OCI-LY1 (cell line): ENCODE measurements at regions not wholly inside any gene's neighbourhood (a gene's known extent, or its start where the extent isn't known, plus 50 kb on each side); places are given as distances from the start of the nearest gene placed in this dataset.

Source experiments
- H2AFZ ChIP-seq: fragments of 200-600 bp; sonication (generic), shearing (Covaris generic); 2 replicates; pipeline ENCODE4 v1.6.0; 2014; ENCODE audit warnings: antibody characterized with exemption, mild to moderate bottlenecking, low read length
- H3F3A ChIP-seq: fragments of 200-600 bp; sonication (generic), shearing (Covaris generic); 2 replicates; pipeline ENCODE4 v1.6.0; 2014; ENCODE audit warnings: mild to moderate bottlenecking, antibody characterized with exemption, low read length, moderate library complexity; ENCODE audit not compliant: insufficient read depth
- H3K27ac ChIP-seq: fragments of 200-600 bp; sonication (generic); 2 replicates; pipeline ENCODE4 v1.5.1; 2014; ENCODE audit warnings: low read length, mixed run types, mild to moderate bottlenecking, low read depth; ENCODE audit not compliant: poor library complexity, severe bottlenecking
- H3K27me3 ChIP-seq: fragments of 200-600 bp; sonication (generic); 2 replicates; pipeline ENCODE4 v1.6.0; 2014; ENCODE audit warnings: antibody characterized with exemption, mild to moderate bottlenecking, low read length, moderate library complexity; ENCODE audit not compliant: insufficient read depth
- H3K36me3 ChIP-seq: fragments of 200-600 bp; sonication (generic); 2 replicates; pipeline ENCODE4 v1.6.1; 2014; ENCODE audit warnings: mild to moderate bottlenecking, antibody characterized with exemption, low read length, moderate library complexity, mixed read lengths; ENCODE audit not compliant: insufficient read depth
- H3K4me1 ChIP-seq: fragments of 200-600 bp; sonication (generic); 2 replicates; pipeline ENCODE4 v1.5.1; 2014; ENCODE audit warnings: mild to moderate bottlenecking, low read length, moderate library complexity; ENCODE audit not compliant: insufficient read depth, severe bottlenecking
- H3K4me2 ChIP-seq: fragments of 200-600 bp; sonication (generic), shearing (Covaris generic); 2 replicates; pipeline ENCODE4 v1.6.1; 2014; ENCODE audit warnings: low read length
- H3K4me3 ChIP-seq: fragments of 200-600 bp; sonication (generic); 2 replicates; pipeline ENCODE4 v1.5.1; 2014; ENCODE audit warnings: low read length, low read depth, mild to moderate bottlenecking, mixed read lengths; ENCODE audit not compliant: poor library complexity, severe bottlenecking
- H3K79me2 ChIP-seq: fragments of 200-600 bp; shearing (Covaris generic); 2 replicates; pipeline ENCODE4 v1.6.1; 2016; ENCODE audit warnings: mixed run types, low read length, mixed read lengths; ENCODE audit not compliant: insufficient read depth
- H3K9ac ChIP-seq: fragments of 200-600 bp; sonication (generic), shearing (Covaris generic); 2 replicates; pipeline ENCODE4 v1.6.1; 2014; ENCODE audit warnings: mild to moderate bottlenecking, low read length, mixed read lengths
- H3K9me2 ChIP-seq: fragments of 200-600 bp; sonication (generic), shearing (Covaris generic); 2 replicates; pipeline ENCODE4 v1.6.1; 2014; ENCODE audit warnings: low read depth, mild to moderate bottlenecking, low read length, mixed read lengths
- H3K9me3 ChIP-seq: fragments of 200-600 bp; shearing (Covaris generic); 2 replicates; pipeline ENCODE4 v1.6.1; 2014; ENCODE audit warnings: low read length, mixed read lengths
- H4K20me1 ChIP-seq: fragments of 200-600 bp; sonication (generic), shearing (Covaris generic); 2 replicates; pipeline ENCODE4 v1.6.0; 2016; ENCODE audit warnings: mild to moderate bottlenecking, low read length; ENCODE audit not compliant: insufficient read depth
- EZH2 ChIP-seq: fragments of 200-600 bp; sonication (generic), shearing (Covaris generic); IDR thresholded peaks from 2 replicates; pipeline ENCODE4 v1.8.0; 2017; ENCODE audit warnings: borderline replicate concordance, mixed run types, mild to moderate bottlenecking, antibody characterized with exemption, low read length, moderate library complexity, mixed read lengths
- TF ChIP-seq, protein P1 (sequence below): fragments of 200-600 bp; sonication (generic), shearing (Covaris generic); IDR thresholded peaks from 2 replicates; pipeline ENCODE4 v1.5.1; 2017; ENCODE audit warnings: mild to moderate bottlenecking, antibody characterized with exemption, low read length, moderate library complexity, mixed read lengths

DNA sequence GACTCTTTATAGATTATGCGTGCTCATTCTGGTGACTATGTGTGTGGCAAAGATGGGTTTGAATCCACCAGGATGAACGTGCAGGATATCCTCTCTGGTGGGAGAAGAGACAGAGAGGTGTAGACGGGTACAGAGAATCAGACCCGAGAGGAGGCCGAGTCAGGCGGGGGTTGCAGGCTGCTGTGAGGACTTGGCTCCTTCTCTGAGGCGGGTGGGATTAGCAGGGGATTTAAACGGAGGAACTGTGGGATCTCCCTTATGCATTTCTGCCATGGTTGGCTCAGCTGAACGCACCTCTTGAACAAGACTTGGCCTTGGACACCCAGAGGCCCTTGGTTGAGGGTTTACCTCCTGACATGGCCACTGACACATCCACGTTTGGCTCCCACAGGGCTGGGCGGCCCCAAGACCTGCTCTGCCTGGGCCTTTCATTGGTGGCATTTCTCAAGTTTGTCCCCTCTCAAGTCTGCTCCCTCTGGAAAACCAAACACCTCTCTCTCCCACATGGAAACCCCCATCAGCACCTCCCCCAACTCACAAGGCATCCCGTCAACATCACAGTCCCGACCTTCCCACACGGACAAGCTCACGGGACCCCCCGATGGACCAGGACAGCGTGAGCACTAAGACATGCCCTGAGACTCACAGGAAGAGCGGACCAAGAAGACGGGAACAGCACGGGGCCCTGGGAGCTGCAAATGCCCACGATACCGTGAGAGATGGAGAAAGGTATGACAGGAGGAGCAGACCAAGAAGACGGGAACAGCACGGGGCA, 158.3 kb downstream of the RTP5 start:
- no peaks in the 10 kb centered on the region for H3K36me3 ChIP-seq
- no peak overlapping the region for H3K4me3 ChIP-seq
- H3K27me3 ChIP-seq: no peaks in the 10 kb centered on the region
- H4K20me1 ChIP-seq: no peaks in the 10 kb centered on the region
- H3K4me1 ChIP-seq: no peaks in the 10 kb centered on the region
- H3K79me2 ChIP-seq: no peaks in the 10 kb centered on the region
- TF ChIP-seq EZH2: no peak
- TF ChIP-seq, protein P1, sequence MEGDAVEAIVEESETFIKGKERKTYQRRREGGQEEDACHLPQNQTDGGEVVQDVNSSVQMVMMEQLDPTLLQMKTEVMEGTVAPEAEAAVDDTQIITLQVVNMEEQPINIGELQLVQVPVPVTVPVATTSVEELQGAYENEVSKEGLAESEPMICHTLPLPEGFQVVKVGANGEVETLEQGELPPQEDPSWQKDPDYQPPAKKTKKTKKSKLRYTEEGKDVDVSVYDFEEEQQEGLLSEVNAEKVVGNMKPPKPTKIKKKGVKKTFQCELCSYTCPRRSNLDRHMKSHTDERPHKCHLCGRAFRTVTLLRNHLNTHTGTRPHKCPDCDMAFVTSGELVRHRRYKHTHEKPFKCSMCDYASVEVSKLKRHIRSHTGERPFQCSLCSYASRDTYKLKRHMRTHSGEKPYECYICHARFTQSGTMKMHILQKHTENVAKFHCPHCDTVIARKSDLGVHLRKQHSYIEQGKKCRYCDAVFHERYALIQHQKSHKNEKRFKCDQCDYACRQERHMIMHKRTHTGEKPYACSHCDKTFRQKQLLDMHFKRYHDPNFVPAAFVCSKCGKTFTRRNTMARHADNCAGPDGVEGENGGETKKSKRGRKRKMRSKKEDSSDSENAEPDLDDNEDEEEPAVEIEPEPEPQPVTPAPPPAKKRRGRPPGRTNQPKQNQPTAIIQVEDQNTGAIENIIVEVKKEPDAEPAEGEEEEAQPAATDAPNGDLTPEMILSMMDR: no peak
- no peaks in the 10 kb centered on the region for H3K9me3 ChIP-seq
- no peaks in the 10 kb centered on the region for H3F3A ChIP-seq
- H3K9me2 ChIP-seq: no peaks in the 10 kb centered on the region
- no peak overlapping the region for H2AFZ ChIP-seq
- H3K27ac ChIP-seq: no peak overlapping the region
- H3K4me2 ChIP-seq: no peak overlapping the region
- H3K9ac ChIP-seq: no peak overlapping the region

DNA sequence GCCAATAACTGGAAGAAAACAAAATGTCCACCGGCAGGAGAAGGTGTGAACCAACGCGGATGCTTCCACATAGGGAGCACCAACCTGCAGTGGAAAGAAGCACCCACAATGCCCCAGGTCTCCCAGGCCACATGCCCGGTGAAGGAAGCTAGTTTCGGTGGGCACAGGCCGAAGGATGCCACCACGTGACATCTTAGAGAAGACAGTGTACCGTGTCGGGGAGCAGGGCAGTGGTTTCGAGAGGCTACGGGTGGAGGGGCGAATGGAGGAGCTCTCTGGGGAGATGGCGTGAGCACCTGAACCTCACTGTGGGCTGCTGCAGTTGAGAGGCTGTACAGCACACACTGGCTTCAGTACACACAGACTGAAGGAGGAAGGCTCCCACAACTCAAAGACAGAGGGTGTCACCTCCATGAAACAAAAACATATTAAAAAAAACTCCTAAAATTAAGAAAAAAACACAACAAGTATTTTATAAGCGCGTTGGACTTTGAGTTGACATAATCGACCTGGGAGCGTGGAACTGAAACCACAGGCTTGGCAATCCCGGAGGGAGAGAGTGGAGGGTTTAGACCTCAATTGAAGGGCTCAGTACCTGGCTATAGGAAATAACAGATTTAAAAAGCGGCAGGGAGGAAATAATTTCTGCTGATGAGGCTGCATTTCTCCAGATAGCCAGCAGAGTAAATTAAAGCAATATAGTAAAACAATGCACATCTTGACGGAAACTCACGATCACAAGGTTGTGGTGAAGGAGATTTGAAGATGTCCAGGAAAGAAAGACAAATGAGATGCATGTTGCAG, 160.1 kb downstream of the RTP5 start:
- Histone ChIP-seq H3F3A (no peaks in the 10 kb centered on the region), H3K9me2 (no peaks in the 10 kb centered on the region), H3K4me3 (no peak overlapping the region), H3K9ac (no peak overlapping the region), H3K79me2 (no peaks in the 10 kb centered on the region), H2AFZ (no peak overlapping the region), H3K27me3 (no peaks in the 10 kb centered on the region), H3K4me1 (no peaks in the 10 kb centered on the region), H3K9me3 (no peaks in the 10 kb centered on the region), H3K4me2 (no peak overlapping the region), H3K27ac (no peak overlapping the region), H3K36me3 (no peaks in the 10 kb centered on the region), H4K20me1 (no peaks in the 10 kb centered on the region)
- TF ChIP-seq EZH2: no peak
- TF ChIP-seq, protein P1: no peak

DNA sequence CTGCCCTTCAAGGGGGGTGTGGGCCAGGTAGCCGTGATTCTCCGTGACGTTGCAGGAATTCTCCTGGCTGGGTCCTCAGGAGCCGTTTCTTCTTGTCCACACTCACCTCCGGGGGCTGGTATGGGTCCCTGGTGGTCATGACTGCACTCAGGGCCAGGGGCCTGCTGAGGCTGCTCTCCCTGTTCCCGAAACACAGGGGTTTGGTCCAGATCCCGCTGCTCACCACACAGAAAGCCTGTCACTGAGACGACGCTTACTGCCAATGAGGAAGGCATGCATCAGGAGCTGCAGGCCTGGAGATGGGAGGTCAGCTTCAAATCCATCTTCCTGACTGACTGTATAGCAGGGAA, 160.7 kb downstream of the RTP5 start:
- Histone ChIP-seq H3K27me3 (no peaks in the 10 kb centered on the region), H3F3A (no peaks in the 10 kb centered on the region), H3K27ac (no peak overlapping the region), H3K9me3 (no peaks in the 10 kb centered on the region), H3K4me1 (no peaks in the 10 kb centered on the region), H2AFZ (no peak overlapping the region), H4K20me1 (no peaks in the 10 kb centered on the region), H3K4me3 (no peak overlapping the region), H3K9ac (no peak overlapping the region), H3K79me2 (no peaks in the 10 kb centered on the region), H3K9me2 (no peaks in the 10 kb centered on the region), H3K36me3 (no peaks in the 10 kb centered on the region), H3K4me2 (no peak overlapping the region)
- TF ChIP-seq, protein P1: no peak
- no peak for TF ChIP-seq EZH2
